Lung (tissue), 11 donors: ENCODE measurements at regions not wholly inside any gene's neighbourhood (a gene's known extent, or its start where the extent isn't known, plus 50 kb on each side); places are given as distances from the start of the nearest gene placed in this dataset.

ENCODE experiments used
- ATAC-seq: fragments of 200-7000 bp; cut with Tn5 transposase; one replicate; pipeline ENCODE4 v1.9.1; 2020; ENCODE audit warnings: moderate number of reproducible peaks; ENCODE audit not compliant: insufficient read depth, low FRiP score
- DNase-seq, 3 donors: peaks; one replicate each; pipeline ENCODE4 v3.0.0-alpha.2; 2013 to 2017
- H3K27ac ChIP-seq, 2 donors: one replicate each; pipeline ENCODE4 v1.5.1; 2013; ENCODE audit warnings: mild to moderate bottlenecking in 2 of 2, moderate library complexity in 2 of 2, control low read depth in 1 of 2, inconsistent platforms in 1 of 2, low read depth in 1 of 2, low read length in 1 of 2
- H3K27me3 ChIP-seq, 3 donors: one replicate each; pipeline ENCODE4 v1.5.1; 2013; ENCODE audit warnings: low read length in 2 of 3; ENCODE audit not compliant: control insufficient read depth in 3 of 3, insufficient read depth in 3 of 3
- H3K36me3 ChIP-seq, 4 donors: one replicate each; pipeline ENCODE4 v1.5.1; 2013; ENCODE audit warnings: low read length in 4 of 4, mild to moderate bottlenecking in 1 of 4, moderate library complexity in 1 of 4; ENCODE audit not compliant: control insufficient read depth in 4 of 4, insufficient read depth in 4 of 4
- H3K4me1 ChIP-seq, 5 donors: one replicate each; pipeline ENCODE4 v1.5.1; 2013; ENCODE audit warnings: low read length in 5 of 5, mild to moderate bottlenecking in 2 of 5, moderate library complexity in 1 of 5; ENCODE audit not compliant: control insufficient read depth in 5 of 5, insufficient read depth in 5 of 5
- H3K4me3 ChIP-seq: one replicate; pipeline ENCODE4 v1.5.1; 2013; ENCODE audit warnings: mild to moderate bottlenecking, control low read depth, moderate library complexity
- H3K9ac ChIP-seq, 2 donors: one replicate each; pipeline ENCODE4 v1.5.1; 2013; ENCODE audit warnings: low read length in 2 of 2, control low read depth in 1 of 2; ENCODE audit not compliant: insufficient read depth in 1 of 2
- H3K9me3 ChIP-seq, 4 donors: one replicate each; pipeline ENCODE4 v1.5.1; 2013; ENCODE audit warnings: low read length in 3 of 4, mild to moderate bottlenecking in 1 of 4, moderate library complexity in 1 of 4; ENCODE audit not compliant: control insufficient read depth in 4 of 4, insufficient read depth in 3 of 4
- WGBS, 2 donors: extraction: QIAGEN DNeasy Blood & Tissue Kit; methylation state at CpG; one replicate each; pipeline ENCODE4 v1.1.7; 2013; 5-methylcytosine and 5-hydroxymethylcytosine counted together
- TF ChIP-seq, protein P1 (sequence below): IDR thresholded peaks from 2 replicates; pipeline ENCODE4 v1.5.1; 2012; ENCODE audit warnings: mild to moderate bottlenecking; ENCODE audit errors: control extremely low read depth, extremely low read depth
- donor health status: control.
- donor health status: control.
- donor health status: Bipolar disorder and iron deficiency.
- donor health status: healthy.
- donor health status: DM: yes; HTN: yes; CAD: no.

DNA sequence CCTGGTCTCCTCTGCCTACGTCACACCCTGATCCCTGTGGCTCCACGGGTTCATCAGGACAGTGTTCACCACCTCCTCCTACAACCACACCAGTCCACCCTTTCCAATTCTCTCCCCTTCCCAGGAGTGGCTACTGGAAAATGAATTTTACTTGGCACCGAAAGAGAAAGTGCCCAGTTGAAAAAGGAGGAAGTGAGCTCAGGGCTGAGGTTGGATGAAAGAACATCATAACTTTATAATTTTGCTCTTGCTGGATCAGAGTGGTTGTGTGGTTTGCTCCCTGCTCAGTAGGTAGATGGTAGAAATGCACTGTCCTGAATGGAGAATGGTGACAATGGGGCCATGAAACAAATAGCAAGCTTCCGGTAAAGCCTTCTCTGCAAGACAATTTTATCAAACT lies 140.3 kb upstream of the DDX18 start:
- WGBS, 2 donors: 83 to 90% methylated on average over 4 of the region's 4 CpGs
- TF ChIP-seq, protein P1, sequence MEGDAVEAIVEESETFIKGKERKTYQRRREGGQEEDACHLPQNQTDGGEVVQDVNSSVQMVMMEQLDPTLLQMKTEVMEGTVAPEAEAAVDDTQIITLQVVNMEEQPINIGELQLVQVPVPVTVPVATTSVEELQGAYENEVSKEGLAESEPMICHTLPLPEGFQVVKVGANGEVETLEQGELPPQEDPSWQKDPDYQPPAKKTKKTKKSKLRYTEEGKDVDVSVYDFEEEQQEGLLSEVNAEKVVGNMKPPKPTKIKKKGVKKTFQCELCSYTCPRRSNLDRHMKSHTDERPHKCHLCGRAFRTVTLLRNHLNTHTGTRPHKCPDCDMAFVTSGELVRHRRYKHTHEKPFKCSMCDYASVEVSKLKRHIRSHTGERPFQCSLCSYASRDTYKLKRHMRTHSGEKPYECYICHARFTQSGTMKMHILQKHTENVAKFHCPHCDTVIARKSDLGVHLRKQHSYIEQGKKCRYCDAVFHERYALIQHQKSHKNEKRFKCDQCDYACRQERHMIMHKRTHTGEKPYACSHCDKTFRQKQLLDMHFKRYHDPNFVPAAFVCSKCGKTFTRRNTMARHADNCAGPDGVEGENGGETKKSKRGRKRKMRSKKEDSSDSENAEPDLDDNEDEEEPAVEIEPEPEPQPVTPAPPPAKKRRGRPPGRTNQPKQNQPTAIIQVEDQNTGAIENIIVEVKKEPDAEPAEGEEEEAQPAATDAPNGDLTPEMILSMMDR: no peak
- H3K27ac ChIP-seq: no peak overlapping the region
- no peak overlapping the region for H3K4me3 ChIP-seq
- H3K36me3 ChIP-seq: no peaks in the 10 kb centered on the region
- H3K27me3 ChIP-seq: no peaks in the 10 kb centered on the region
- ATAC-seq: no peak
- no peak overlapping the region for H3K9ac ChIP-seq
- H3K9me3 ChIP-seq: peaks cover 0 to 9% (median 0%) of the 10 kb centered on the region in 4 donors
- H3K4me1 ChIP-seq: no peaks in the 10 kb centered on the region
- DNase-seq: no peak

DNA sequence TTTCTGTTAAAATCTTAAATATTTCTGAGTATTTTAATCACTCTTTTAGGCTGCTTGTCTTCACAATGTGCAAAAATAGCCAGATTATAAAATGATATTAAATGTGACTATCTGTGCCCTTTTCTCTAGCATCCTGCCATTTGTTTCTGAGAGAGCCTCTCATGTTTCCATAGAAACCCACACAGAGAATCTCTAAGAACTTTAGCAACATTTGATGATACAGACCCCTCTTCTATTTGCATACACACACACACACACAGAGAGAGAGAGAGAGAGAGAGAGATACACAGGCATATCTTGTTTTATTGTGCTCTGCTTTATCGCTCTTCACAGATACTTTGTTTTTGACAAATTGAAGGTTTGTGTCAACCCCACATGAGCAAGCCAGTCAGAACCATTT lies 134.5 kb upstream of the DDX18 start:
- whole genome bisulfite sequencing, 2 donors: 95 to 100% methylated on average over 1 of the region's 1 CpG
- H3K27ac ChIP-seq: no peak overlapping the region

DNA sequence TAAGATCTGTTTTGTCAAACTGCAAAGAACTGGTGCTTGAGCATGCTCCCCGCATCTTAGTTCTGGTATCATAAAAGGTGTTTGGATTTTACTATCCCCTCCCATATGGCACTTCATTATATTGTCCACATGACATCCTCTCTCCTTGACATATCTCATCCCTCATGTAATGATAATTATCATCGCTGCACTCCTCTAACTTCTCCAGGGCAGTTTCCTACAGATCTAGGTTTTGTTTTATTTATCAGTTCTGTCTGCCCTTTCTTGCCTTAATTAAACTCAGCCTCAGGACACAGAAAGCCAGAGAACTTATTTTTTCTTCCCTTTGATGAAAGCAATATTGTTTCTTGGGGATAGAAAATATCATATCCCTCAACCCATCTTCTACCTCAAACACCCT lies 129.6 kb upstream of the DDX18 start:
- no peak overlapping the region for H3K27ac ChIP-seq
- DNase-seq (no peak), ATAC-seq (no peak)
- peaks cover 0 to 2% (median 0%) of the 10 kb centered on the region in 4 donors for H3K9me3 ChIP-seq
- H3K36me3 ChIP-seq: no peaks in the 10 kb centered on the region
- TF ChIP-seq, protein P1: no peak
- H3K9ac ChIP-seq: no peak overlapping the region
- no peaks in the 10 kb centered on the region for H3K4me1 ChIP-seq
- 88 to 98% methylated on average over 2 of the region's 2 CpGs for WGBS, 2 donors
- no peak overlapping the region for H3K4me3 ChIP-seq
- no peaks in the 10 kb centered on the region for H3K27me3 ChIP-seq

More for the DNA sequence above, 134.5 kb upstream of the DDX18 start:
- H3K9me3 ChIP-seq: no peaks in the 10 kb centered on the region
- H3K27me3 ChIP-seq: no peaks in the 10 kb centered on the region
- TF ChIP-seq, protein P1: no peak
- ATAC-seq: no peak
- H3K9ac ChIP-seq: no peak overlapping the region
- no peaks in the 10 kb centered on the region for H3K36me3 ChIP-seq
- no peak for DNase-seq
- H3K4me1 ChIP-seq: no peaks in the 10 kb centered on the region
- no peak overlapping the region for H3K4me3 ChIP-seq

DNA sequence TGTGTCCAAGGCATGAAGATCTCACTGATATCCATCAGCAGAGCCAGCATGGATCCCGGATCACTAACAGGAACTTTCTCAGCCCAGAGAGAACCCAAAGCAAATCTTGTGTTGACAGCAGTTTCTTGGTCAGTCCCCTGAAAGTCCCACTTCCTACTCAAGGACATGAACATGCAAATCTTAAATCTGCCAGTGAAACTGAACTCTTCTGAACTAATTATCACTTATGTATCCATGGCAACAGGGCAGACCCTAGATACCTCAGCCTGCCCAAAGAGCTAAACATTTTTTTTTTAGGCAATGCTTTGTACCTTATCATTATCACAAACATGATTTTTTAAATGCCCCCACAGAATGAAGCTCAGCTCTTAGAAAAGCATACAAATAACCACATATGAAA lies 127.8 kb upstream of the DDX18 start:
- no peaks in the 10 kb centered on the region for H3K36me3 ChIP-seq
- TF ChIP-seq, protein P1: no peak
- 78 to 79% methylated on average over 1 of the region's 1 CpG for WGBS, 2 donors
- H3K9ac ChIP-seq: no peak overlapping the region
- ATAC-seq: no peak
- DNase-seq: no peak
- peaks cover 0 to 2% (median 0%) of the 10 kb centered on the region in 4 donors for H3K9me3 ChIP-seq
- H3K4me1 ChIP-seq: no peaks in the 10 kb centered on the region
- no peaks in the 10 kb centered on the region for H3K27me3 ChIP-seq
- H3K4me3 ChIP-seq: no peak overlapping the region
- no peak overlapping the region for H3K27ac ChIP-seq
